ENCODE measurements at regions not wholly inside any gene's neighbourhood (a gene's known extent, or its start where the extent isn't known, plus 50 kb on each side); places are given as distances from the start of the nearest gene placed in this dataset.

DNA sequence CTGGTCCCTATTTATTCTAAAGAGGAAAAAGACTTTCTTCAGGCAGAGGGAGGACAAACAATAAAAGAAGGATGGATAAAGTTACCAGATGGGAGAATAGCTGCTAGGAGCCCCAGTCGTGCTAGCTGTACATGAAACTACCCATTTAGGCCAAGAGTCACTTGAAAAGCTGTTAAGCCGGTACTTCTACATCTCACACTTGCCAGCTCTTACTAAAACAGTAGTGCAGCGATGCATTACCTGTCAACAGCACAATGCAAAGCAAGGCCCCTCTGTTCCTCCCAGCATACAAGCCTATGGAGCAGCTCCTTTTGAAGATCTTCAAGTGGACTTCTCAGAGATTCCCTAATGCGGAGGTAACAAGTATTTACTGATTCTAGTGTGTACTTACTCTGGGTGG, 1138.8 kb downstream of the ARAP2 start:
- TF ChIP-seq, protein P1, sequence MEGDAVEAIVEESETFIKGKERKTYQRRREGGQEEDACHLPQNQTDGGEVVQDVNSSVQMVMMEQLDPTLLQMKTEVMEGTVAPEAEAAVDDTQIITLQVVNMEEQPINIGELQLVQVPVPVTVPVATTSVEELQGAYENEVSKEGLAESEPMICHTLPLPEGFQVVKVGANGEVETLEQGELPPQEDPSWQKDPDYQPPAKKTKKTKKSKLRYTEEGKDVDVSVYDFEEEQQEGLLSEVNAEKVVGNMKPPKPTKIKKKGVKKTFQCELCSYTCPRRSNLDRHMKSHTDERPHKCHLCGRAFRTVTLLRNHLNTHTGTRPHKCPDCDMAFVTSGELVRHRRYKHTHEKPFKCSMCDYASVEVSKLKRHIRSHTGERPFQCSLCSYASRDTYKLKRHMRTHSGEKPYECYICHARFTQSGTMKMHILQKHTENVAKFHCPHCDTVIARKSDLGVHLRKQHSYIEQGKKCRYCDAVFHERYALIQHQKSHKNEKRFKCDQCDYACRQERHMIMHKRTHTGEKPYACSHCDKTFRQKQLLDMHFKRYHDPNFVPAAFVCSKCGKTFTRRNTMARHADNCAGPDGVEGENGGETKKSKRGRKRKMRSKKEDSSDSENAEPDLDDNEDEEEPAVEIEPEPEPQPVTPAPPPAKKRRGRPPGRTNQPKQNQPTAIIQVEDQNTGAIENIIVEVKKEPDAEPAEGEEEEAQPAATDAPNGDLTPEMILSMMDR (IDR thresholded peaks at IDR 0.05): no peak
- TF ChIP-seq ZFX (IDR thresholded peaks at IDR 0.05; ENCODE audit: borderline replicate concordance): no peak

Data from 22Rv1 (cell line).